Mucosa of rectum (tissue), 2 donors: ENCODE measurements at regions not wholly inside any gene's neighbourhood (a gene's known extent, or its start where the extent isn't known, plus 50 kb on each side); places are given as distances from the start of the nearest gene placed in this dataset.

Source experiments
- H3K27ac ChIP-seq, 2 donors: one replicate each; pipeline ENCODE4 v1.7.0; 2013; ENCODE audit warnings: inconsistent platforms in 2 of 2, low read depth in 2 of 2, low read length in 2 of 2
- H3K27me3 ChIP-seq, 2 donors: one replicate each; pipeline ENCODE4 v1.7.0; 2013; ENCODE audit warnings: low read length in 2 of 2; ENCODE audit not compliant: control insufficient read depth in 2 of 2, insufficient read depth in 2 of 2
- H3K36me3 ChIP-seq, 2 donors: one replicate each; pipeline ENCODE4 v1.7.0; 2013; ENCODE audit warnings: low read length in 2 of 2; ENCODE audit not compliant: control insufficient read depth in 2 of 2, insufficient read depth in 2 of 2
- H3K4me1 ChIP-seq, 2 donors: one replicate each; pipeline ENCODE4 v1.7.0; 2013; ENCODE audit warnings: low read length in 2 of 2, mild to moderate bottlenecking in 1 of 2; ENCODE audit not compliant: control insufficient read depth in 2 of 2, insufficient read depth in 2 of 2
- H3K4me3 ChIP-seq, 2 donors: one replicate each; pipeline ENCODE4 v1.7.0; 2013; ENCODE audit warnings: low read length in 2 of 2
- H3K9ac ChIP-seq, 2 donors: one replicate each; pipeline ENCODE4 v1.7.0; 2013; ENCODE audit warnings: low read length in 2 of 2, low read depth in 1 of 2, mild to moderate bottlenecking in 1 of 2
- H3K9me3 ChIP-seq, 2 donors: one replicate each; pipeline ENCODE4 v1.7.0; 2013; ENCODE audit warnings: low read length in 2 of 2; ENCODE audit not compliant: control insufficient read depth in 2 of 2
- donor health status: healthy.
- donor health status: Normal muscosa, but diverticular disease.

- H3K27me3 ChIP-seq = no peaks in the 10 kb centered on the region
- no peak overlapping the region for H3K27ac ChIP-seq
- H3K9me3 ChIP-seq = no peaks in the 10 kb centered on the region
- no peak overlapping the region for H3K4me3 ChIP-seq
- peaks cover 0 to 2% of the 10 kb centered on the region in 2 donors for H3K4me1 ChIP-seq
- H3K9ac ChIP-seq = no peak overlapping the region
- H3K36me3 ChIP-seq = no peaks in the 10 kb centered on the region
These were observed 649.5 kb downstream of the PLCL1 start for GRCh38 chr2:198453866-198454265.

GRCh38 chr2:198452327-198452726, 647.9 kb downstream of the PLCL1 start:
- no peaks in the 10 kb centered on the region for H3K27me3 ChIP-seq
- H3K4me3 ChIP-seq = no peak overlapping the region
- no peaks in the 10 kb centered on the region for H3K9me3 ChIP-seq
- H3K9ac ChIP-seq = no peak overlapping the region
- H3K4me1 ChIP-seq = peaks cover 0 to 2% of the 10 kb centered on the region in 2 donors
- H3K27ac ChIP-seq = no peak overlapping the region
- no peaks in the 10 kb centered on the region for H3K36me3 ChIP-seq

- Histone ChIP-seq H3K27me3 (no peaks in the 10 kb centered on the region), H3K27ac (no peak overlapping the region), H3K36me3 (no peaks in the 10 kb centered on the region), H3K4me1 (peaks cover 0 to 2% of the 10 kb centered on the region in 2 donors), H3K4me3 (no peak overlapping the region), H3K9ac (no peak overlapping the region), H3K9me3 (no peaks in the 10 kb centered on the region)
These were observed 644.4 kb downstream of the PLCL1 start for GRCh38 chr2:198448789-198449188.

GRCh38 chr2:198444800-198445287, 640.5 kb downstream of the PLCL1 start:
- H3K27ac ChIP-seq = no peak overlapping the region
- peaks cover 0 to 2% of the 10 kb centered on the region in 2 donors for H3K4me1 ChIP-seq
- H3K4me3 ChIP-seq = no peak overlapping the region
- no peak overlapping the region for H3K9ac ChIP-seq
- no peaks in the 10 kb centered on the region for H3K27me3 ChIP-seq
- no peaks in the 10 kb centered on the region for H3K36me3 ChIP-seq
- H3K9me3 ChIP-seq = no peaks in the 10 kb centered on the region

GRCh38 chr2:198441901-198442300, 637.5 kb downstream of the PLCL1 start:
- no peaks in the 10 kb centered on the region for H3K36me3 ChIP-seq
- no peaks in the 10 kb centered on the region for H3K27me3 ChIP-seq
- H3K4me1 ChIP-seq = no peaks in the 10 kb centered on the region
- H3K9me3 ChIP-seq = no peaks in the 10 kb centered on the region
- H3K4me3 ChIP-seq = no peak overlapping the region
- no peak overlapping the region for H3K9ac ChIP-seq
- H3K27ac ChIP-seq = no peak overlapping the region

GRCh38 chr2:198441246-198441645, 636.9 kb downstream of the PLCL1 start:
- Histone ChIP-seq H3K9me3 (no peaks in the 10 kb centered on the region), H3K9ac (no peak overlapping the region), H3K4me3 (no peak overlapping the region), H3K4me1 (no peaks in the 10 kb centered on the region), H3K27me3 (no peaks in the 10 kb centered on the region), H3K27ac (no peak overlapping the region), H3K36me3 (no peaks in the 10 kb centered on the region)

- H3K4me3 ChIP-seq = no peak overlapping the region
- H3K4me1 ChIP-seq = no peaks in the 10 kb centered on the region
- no peaks in the 10 kb centered on the region for H3K9me3 ChIP-seq
- H3K9ac ChIP-seq = no peak overlapping the region
- H3K27me3 ChIP-seq = no peaks in the 10 kb centered on the region
- H3K27ac ChIP-seq = no peak overlapping the region
- no peaks in the 10 kb centered on the region for H3K36me3 ChIP-seq
These were observed 636.4 kb downstream of the PLCL1 start for GRCh38 chr2:198440833-198441232.

- no peaks in the 10 kb centered on the region for H3K4me1 ChIP-seq
- no peak overlapping the region for H3K4me3 ChIP-seq
- no peaks in the 10 kb centered on the region for H3K36me3 ChIP-seq
- no peaks in the 10 kb centered on the region for H3K9me3 ChIP-seq
- H3K9ac ChIP-seq = no peak overlapping the region
- H3K27me3 ChIP-seq = no peaks in the 10 kb centered on the region
- H3K27ac ChIP-seq = no peak overlapping the region
These were observed 633.9 kb downstream of the PLCL1 start for GRCh38 chr2:198438331-198438730.

- Histone ChIP-seq H3K27ac (no peak overlapping the region), H3K9me3 (no peaks in the 10 kb centered on the region), H3K4me3 (no peak overlapping the region), H3K4me1 (no peaks in the 10 kb centered on the region), H3K36me3 (no peaks in the 10 kb centered on the region), H3K27me3 (no peaks in the 10 kb centered on the region), H3K9ac (no peak overlapping the region)
These were observed 619.7 kb downstream of the PLCL1 start for GRCh38 chr2:198424112-198424511.

GRCh38 chr2:198417836-198418235, 613.4 kb downstream of the PLCL1 start:
- no peaks in the 10 kb centered on the region for H3K4me1 ChIP-seq
- H3K9ac ChIP-seq = no peak overlapping the region
- H3K36me3 ChIP-seq = no peaks in the 10 kb centered on the region
- H3K27ac ChIP-seq = no peak overlapping the region
- H3K9me3 ChIP-seq = no peaks in the 10 kb centered on the region
- no peaks in the 10 kb centered on the region for H3K27me3 ChIP-seq
- no peak overlapping the region for H3K4me3 ChIP-seq

- Histone ChIP-seq H3K27me3 (no peaks in the 10 kb centered on the region), H3K4me1 (no peaks in the 10 kb centered on the region), H3K36me3 (no peaks in the 10 kb centered on the region), H3K27ac (no peak overlapping the region), H3K4me3 (no peak overlapping the region), H3K9ac (no peak overlapping the region), H3K9me3 (no peaks in the 10 kb centered on the region)
These were observed 610.6 kb downstream of the PLCL1 start for GRCh38 chr2:198414976-198415375.
